Stimulated activated CD4-positive, alpha-beta T cell treated with anti-CD3 and anti-CD28 coated beads, Interleukin-12 subunit alpha, Interleukin-12 subunit beta, amount 100 ng/mL, for 48 hours (primary cell): ENCODE measurements at regions not wholly inside any gene's neighbourhood (a gene's known extent, or its start where the extent isn't known, plus 50 kb on each side); places are given as distances from the start of the nearest gene placed in this dataset.

Experiments
- DNase-seq, 3 donors: peaks; one replicate each; pipeline ENCODE4 v3.0.0-alpha.2; 2020; ENCODE audit warnings: low read depth in 2 of 3, low spot score in 1 of 3

DNA sequence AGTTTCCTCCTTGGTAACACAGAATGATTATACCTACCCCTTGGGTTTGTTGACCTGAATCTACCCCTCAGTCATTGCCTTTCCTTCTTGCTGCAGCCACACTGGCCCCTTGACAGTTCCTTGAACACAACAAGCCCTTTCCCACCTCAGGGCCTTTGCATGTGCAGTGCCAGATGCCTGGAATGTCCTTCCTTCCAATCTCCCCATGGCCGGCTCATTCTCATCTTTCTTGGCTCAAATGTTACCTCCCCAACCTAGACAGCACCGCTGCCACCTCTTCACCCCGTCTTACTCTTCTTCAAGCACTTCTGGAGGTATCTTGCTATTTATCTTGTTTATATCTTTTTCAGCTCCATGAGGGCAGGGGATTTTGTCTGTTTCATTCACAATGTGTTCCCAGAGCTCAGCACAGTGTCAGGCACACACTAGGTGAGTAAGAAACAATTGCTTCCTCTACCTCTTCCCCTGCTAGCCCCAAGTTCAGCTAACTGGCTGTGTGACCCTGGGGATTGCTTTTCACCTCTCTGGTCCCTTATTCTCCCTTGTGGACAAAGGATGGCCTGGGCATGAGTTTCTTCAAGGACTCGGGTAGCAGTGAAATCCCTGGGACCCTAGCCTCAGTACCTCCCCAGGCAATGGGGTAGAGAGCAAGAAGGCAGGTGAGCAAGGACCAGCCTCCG lies 121.5 kb downstream of the CEBPB start:
- DNase-seq = no peak

DNA sequence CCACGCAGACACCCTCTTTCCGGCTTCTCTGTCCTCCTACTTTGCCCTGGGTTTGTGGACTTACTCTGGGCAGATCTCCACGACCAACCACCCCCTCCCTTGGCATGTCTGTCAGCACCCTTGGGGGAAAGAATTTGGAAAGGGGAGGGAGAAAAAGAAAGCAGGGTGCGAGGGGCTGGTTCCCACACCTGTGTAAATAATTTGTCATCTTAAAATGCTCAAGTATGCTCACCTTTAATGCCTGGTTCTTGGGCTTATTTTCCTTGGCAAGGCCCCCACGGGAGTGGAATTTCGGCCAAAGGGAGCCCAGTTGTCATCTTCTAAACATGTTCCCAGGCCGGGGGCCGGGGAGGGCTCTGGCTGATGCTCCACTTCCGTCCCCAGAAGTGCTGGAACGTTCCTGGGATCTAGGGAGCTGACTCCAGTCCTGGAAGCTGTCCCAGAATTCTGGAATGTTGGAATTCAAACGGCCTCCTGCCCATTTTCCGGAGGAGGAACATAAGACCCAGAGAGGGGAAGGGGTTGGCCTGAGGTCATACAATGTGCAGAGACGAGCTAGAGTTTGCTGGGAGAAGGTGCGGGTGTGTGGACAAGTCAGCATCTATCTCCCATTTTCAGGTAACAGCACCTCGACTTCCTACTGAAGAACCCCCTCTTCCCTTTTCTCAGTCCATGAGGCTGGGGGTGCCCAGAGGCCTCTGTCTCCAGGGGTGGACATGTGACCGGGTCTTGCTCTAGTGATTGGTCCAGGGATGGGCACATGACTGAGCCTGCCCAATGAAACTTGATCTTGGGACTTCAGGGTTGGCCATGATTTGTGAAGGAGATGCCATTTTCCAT lies 122.3 kb downstream of the CEBPB start:
- DNase-seq = no peak

GRCh38 chr20:50313522-50313820 lies 122.8 kb downstream of the CEBPB start:
- DNase-seq = no peak

- DNase-seq = no peak
Measured at GRCh38 chr20:50313827-50314677, 123.4 kb downstream of the CEBPB start.

GRCh38 chr20:50314678-50315335 lies 124.2 kb downstream of the CEBPB start:
- no peak for DNase-seq

- DNase-seq = no peak
Measured at GRCh38 chr20:50315586-50316551, 125.2 kb downstream of the CEBPB start.

- DNase-seq = no peak
Measured at GRCh38 chr20:50317116-50317515, 126.5 kb downstream of the CEBPB start.

DNA sequence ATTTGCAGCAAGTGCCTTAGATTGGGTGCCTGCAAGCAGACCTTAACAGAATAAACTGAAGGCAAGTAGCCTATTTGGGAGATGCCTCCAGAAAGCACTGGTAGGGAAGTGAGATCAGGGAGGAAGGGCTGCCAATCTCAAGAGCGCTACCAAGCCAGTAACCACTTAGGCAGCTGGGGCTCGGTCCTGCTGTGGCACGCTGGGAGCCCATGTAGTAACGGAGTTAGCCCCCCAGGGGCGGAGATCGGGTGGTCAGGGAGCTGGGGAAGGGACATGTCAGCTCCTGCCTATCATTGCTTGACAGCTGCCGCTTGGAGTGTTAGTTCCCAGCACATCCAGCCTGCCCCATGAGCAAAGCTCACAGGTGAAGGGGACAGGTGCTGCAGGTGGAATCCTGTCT lies 127.0 kb downstream of the CEBPB start:
- no peak for DNase-seq

- no peak for DNase-seq
Measured at GRCh38 chr20:50318710-50319109, 128.1 kb downstream of the CEBPB start.

GRCh38 chr20:50320005-50320900 lies 129.6 kb downstream of the CEBPB start:
- DNase-seq = no peak

GRCh38 chr20:50320901-50321796 lies 130.5 kb downstream of the CEBPB start:
- DNase-seq = no peak

GRCh38 chr20:50321797-50322480 lies 131.3 kb downstream of the CEBPB start:
- DNase-seq = no peak

GRCh38 chr20:50322703-50323131 lies 132.1 kb downstream of the CEBPB start:
- DNase-seq = no peak

DNA sequence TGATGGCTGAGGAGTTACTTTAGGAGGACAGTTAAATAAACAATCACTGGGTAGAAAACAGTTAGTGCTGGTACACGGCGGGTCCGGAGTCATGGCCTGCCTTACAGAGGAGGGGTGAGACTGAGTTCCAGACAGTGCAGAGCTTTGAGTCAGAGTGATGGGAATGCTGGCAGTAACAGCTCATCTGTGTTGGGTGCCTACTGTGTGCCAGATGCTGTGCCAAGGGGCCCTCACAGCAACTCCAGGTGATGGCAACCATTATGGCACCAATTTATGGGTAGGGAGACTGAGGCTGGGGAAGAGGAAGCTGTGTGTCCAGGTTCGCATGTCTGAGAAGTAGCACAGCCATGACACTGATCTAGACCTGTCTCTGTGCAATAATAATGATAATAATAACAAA lies 132.6 kb downstream of the CEBPB start:
- no peak for DNase-seq

- no peak for DNase-seq
Measured at GRCh38 chr20:50323777-50324775, 133.4 kb downstream of the CEBPB start.

- DNase-seq = no peak
Measured at GRCh38 chr20:50325215-50325614, 134.6 kb downstream of the CEBPB start.
